ENCODE measurements at regions not wholly inside any gene's neighbourhood (a gene's known extent, or its start where the extent isn't known, plus 50 kb on each side); places are given as distances from the start of the nearest gene placed in this dataset.

DNA sequence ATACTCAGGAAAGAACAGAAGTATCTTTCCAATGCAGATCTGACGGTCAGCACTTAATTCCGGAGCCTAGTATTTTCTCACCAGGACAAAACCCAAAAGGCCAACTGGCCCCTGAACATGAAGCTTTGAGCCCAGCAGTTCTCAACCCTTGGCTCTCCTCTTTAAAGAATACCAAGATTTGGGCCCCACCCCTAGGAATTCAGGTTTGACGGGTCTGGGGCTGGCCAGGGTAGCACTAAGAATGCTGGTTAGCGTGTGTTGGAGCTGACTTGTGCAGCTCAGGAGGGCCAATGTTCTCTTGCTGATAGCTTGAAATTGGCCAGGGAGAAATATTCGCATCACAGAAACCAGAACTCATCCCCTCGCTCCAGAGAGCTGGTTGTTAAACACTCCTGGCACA is 88.3 kb upstream of the PTCH1 start:
- intact Hi-C loops (cut with micrococcal nuclease; ENCODE audit: unreplicated experiment) = no loop called here
- POLR2A ChIA-PET = no interaction called here
- H3K4me3 ChIP-seq (replicated peaks in 1 of 3; ENCODE audit: insufficient read depth in 1 of 3, low read depth in 2 of 3, low read length in 3 of 3) = no peak overlapping the region
- H3K27me3 ChIP-seq (ENCODE audit: control insufficient read depth in 1 of 2, insufficient read depth in 2 of 2, low read length in 2 of 2) = peaks cover 1 to 47% of the 10 kb centered on the region in 2 experiments; a peak in 3 of 5 replicates
- in situ Hi-C loops (cut with HindIII; ENCODE audit: extremely low pct_ligation_motif_present, low pct_unique_long_range_greater_than_20kb) = no loop called here
- no peak overlapping the region for H3K4me2 ChIP-seq (ENCODE audit: low read depth, low read length)
- FAIRE-seq = no peak
- DNase-seq (ENCODE audit: low spot score) = no peak
- CTCF ChIA-PET (ENCODE audit: low intra/inter-chr PET ratio, low total read pairs) = no interaction called here
- H3K9ac ChIP-seq (ENCODE audit: insufficient read depth, low read depth, low read length) = no peak overlapping the region
- no peak for ATAC-seq
- no peaks in the 10 kb centered on the region for H4K20me1 ChIP-seq (ENCODE audit: insufficient read depth, low read length)
- BruUV-seq (replicated peaks) = no TSS peak
- H3K79me2 ChIP-seq (ENCODE audit: insufficient read depth, low read length) = no peaks in the 10 kb centered on the region
- 0 out of 2 replicates have a peak, but pooled peaks cover 6% of the 10 kb centered on the region for H3K4me1 ChIP-seq (ENCODE audit: insufficient read depth, low read length)
- H3K27ac ChIP-seq (ENCODE audit: extremely low read length, insufficient read depth, low read length) = no peak overlapping the region
- H3K9me3 ChIP-seq (ENCODE audit: low read length) = no peaks in the 10 kb centered on the region
- H2AFZ ChIP-seq (ENCODE audit: low read length) = no peak overlapping the region
- WGBS (ENCODE audit: low lambda C conversion rate) = 62% methylated on average over 3 of the region's 6 CpGs
- no peaks in the 10 kb centered on the region for H3K36me3 ChIP-seq (replicated peaks in 1 of 2; ENCODE audit: control insufficient read depth in 1 of 2, insufficient read depth in 2 of 2, low read length in 2 of 2)
- TF ChIP-seq ZMAT3 (CRISPR knock-in tag; conservative IDR thresholded peaks at IDR 0.05) (no peak), ELF1 (CRISPR knock-in tag; IDR thresholded peaks at IDR 0.05) (no peak), SKI (IDR thresholded peaks at IDR 0.05; ENCODE audit: partially characterized antibody) (no peak), ZNF775 (CRISPR knock-in tag; IDR thresholded peaks at IDR 0.05; ENCODE audit: borderline replicate concordance) (no peak), PHF5A (CRISPR knock-in tag; IDR thresholded peaks at IDR 0.05; ENCODE audit: low read depth, unreplicated experiment) (no peak), ZNF235 (CRISPR knock-in tag; IDR thresholded peaks at IDR 0.05; ENCODE audit: borderline replicate concordance) (no peak), HOXA7 (CRISPR knock-in tag; IDR thresholded peaks at IDR 0.05) (no peak), TEAD3 (CRISPR knock-in tag; optimal IDR thresholded peaks at IDR 0.05; ENCODE audit: borderline replicate concordance) (no peak), CENPX (CRISPR knock-in tag; IDR thresholded peaks at IDR 0.05) (no peak), ZNF660 (CRISPR knock-in tag; IDR thresholded peaks at IDR 0.05; ENCODE audit: borderline replicate concordance, low read depth) (no peak), ZC3H4 (CRISPR knock-in tag; IDR thresholded peaks at IDR 0.05; ENCODE audit: borderline replicate concordance) (no peak), TGIF2 (CRISPR knock-in tag; IDR thresholded peaks at IDR 0.05) (no peak), ZNF788 (CRISPR knock-in tag; IDR thresholded peaks at IDR 0.05; ENCODE audit: borderline replicate concordance) (no peak), ZNF644 (CRISPR knock-in tag; IDR thresholded peaks at IDR 0.05; ENCODE audit: low read depth) (no peak), MIER2 (CRISPR knock-in tag; IDR thresholded peaks at IDR 0.05) (no peak)
- TF ChIP-seq, protein P1, sequence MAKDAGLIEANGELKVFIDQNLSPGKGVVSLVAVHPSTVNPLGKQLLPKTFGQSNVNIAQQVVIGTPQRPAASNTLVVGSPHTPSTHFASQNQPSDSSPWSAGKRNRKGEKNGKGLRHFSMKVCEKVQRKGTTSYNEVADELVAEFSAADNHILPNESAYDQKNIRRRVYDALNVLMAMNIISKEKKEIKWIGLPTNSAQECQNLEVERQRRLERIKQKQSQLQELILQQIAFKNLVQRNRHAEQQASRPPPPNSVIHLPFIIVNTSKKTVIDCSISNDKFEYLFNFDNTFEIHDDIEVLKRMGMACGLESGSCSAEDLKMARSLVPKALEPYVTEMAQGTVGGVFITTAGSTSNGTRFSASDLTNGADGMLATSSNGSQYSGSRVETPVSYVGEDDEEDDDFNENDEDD (CRISPR knock-in tag; IDR thresholded peaks at IDR 0.05; ENCODE audit: borderline replicate concordance) = no peak
- TF ChIP-seq, protein P2, sequence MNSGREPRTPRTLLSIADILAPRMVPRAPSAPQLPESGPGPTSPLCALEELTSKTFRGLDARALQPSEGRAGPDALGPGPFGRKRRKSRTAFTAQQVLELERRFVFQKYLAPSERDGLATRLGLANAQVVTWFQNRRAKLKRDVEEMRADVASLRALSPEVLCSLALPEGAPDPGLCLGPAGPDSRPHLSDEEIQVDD (CRISPR knock-in tag; IDR thresholded peaks at IDR 0.05; ENCODE audit: borderline replicate concordance) = no peak
- TF ChIP-seq, protein P3, sequence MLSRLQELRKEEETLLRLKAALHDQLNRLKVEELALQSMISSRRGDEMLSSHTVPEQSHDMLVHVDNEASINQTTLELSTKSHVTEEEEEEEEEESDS (CRISPR knock-in tag; IDR thresholded peaks at IDR 0.05; ENCODE audit: borderline replicate concordance) = no peak
- TF ChIP-seq, protein P4, sequence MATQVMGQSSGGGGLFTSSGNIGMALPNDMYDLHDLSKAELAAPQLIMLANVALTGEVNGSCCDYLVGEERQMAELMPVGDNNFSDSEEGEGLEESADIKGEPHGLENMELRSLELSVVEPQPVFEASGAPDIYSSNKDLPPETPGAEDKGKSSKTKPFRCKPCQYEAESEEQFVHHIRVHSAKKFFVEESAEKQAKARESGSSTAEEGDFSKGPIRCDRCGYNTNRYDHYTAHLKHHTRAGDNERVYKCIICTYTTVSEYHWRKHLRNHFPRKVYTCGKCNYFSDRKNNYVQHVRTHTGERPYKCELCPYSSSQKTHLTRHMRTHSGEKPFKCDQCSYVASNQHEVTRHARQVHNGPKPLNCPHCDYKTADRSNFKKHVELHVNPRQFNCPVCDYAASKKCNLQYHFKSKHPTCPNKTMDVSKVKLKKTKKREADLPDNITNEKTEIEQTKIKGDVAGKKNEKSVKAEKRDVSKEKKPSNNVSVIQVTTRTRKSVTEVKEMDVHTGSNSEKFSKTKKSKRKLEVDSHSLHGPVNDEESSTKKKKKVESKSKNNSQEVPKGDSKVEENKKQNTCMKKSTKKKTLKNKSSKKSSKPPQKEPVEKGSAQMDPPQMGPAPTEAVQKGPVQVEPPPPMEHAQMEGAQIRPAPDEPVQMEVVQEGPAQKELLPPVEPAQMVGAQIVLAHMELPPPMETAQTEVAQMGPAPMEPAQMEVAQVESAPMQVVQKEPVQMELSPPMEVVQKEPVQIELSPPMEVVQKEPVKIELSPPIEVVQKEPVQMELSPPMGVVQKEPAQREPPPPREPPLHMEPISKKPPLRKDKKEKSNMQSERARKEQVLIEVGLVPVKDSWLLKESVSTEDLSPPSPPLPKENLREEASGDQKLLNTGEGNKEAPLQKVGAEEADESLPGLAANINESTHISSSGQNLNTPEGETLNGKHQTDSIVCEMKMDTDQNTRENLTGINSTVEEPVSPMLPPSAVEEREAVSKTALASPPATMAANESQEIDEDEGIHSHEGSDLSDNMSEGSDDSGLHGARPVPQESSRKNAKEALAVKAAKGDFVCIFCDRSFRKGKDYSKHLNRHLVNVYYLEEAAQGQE (IDR thresholded peaks at IDR 0.05; ENCODE audit: borderline replicate concordance in 1 of 2, low read depth in 1 of 2, low read length in 2 of 2) = no peak

Measured in HepG2 (cell line).